ENCODE measurements at regions not wholly inside any gene's neighbourhood (a gene's known extent, or its start where the extent isn't known, plus 50 kb on each side); places are given as distances from the start of the nearest gene placed in this dataset.

DNA sequence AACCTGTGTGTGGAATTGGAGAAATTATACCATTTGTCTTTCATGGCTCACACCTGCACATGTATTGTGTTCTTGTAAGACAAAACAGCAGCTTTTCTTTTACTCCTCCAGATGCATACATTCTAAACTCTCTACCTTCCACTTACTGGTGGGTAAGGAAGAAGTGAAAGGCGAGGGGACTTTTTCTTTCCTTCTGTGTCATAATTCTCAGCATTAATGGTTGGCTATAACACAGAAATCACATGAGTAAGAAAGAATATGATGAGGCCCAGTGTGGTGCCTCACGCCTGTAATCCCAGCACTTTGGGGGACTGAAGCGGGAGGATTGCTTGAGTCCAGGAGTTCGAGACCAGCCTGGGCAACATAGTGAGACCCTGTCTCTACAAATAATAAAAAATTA is 57.8 kb upstream of the SHANK2 start:
- Histone ChIP-seq H3K27ac (ENCODE audit: low read length) (no peak overlapping the region), H3K9me3 (ENCODE audit: control insufficient read depth, insufficient read depth, low read length) (no peaks in the 10 kb centered on the region), H3K4me3 (ENCODE audit: low read length) (no peak overlapping the region), H3K36me3 (ENCODE audit: control insufficient read depth, insufficient read depth, low read length) (no peaks in the 10 kb centered on the region), H3K4me1 (ENCODE audit: control insufficient read depth, insufficient read depth, low read length) (no peaks in the 10 kb centered on the region), H3K27me3 (ENCODE audit: control insufficient read depth, insufficient read depth, low read length) (no peaks in the 10 kb centered on the region)
- no peak for DNase-seq (ENCODE audit: low read depth, low spot score)
- WGBS (ENCODE audit: insufficient coverage, insufficient read length) = no CpG with 5 or more reads among the region's 4 CpGs

DNA sequence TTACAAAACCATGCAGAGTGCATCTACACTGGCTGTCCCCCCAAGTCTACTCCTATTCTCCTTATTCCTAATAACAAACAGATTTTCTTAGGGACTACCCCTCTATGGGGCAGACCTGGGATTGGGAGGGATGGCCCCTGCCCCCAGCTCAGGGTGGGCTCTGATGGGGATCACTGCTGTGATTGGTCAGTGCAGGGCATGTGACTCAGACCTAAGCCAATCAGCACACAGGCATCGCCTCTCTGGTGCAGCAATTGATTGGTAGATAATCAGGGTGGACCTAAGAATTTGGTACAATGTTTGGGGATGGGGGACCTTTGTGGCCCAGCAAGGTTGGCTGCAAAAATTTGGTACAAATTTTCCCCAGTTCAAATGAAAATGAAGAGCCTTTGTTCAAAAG is 57.2 kb upstream of the SHANK2 start:
- no peaks in the 10 kb centered on the region for H3K36me3 ChIP-seq (ENCODE audit: control insufficient read depth, insufficient read depth, low read length)
- DNase-seq (ENCODE audit: low read depth, low spot score) = no peak

DNA sequence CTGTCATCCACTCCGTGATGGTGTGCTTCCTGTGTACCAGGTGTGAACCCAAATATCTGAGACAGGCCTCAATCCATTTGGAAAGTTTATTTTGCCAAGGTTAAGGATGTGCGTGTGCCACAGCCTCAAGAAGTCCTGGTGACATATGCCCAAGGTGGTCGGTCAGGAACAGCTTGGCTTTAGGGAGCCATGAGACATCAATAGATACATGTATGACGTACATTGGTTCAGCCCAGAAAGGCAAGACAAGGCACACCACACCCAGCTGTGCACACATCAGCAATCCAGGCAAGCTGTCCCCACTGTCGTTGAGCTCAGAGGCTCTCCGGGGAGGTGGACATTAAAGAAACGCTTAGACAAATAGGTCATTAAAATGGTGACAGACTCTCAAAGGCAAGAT is 56.8 kb upstream of the SHANK2 start:
- Histone ChIP-seq H3K27me3 (ENCODE audit: control insufficient read depth, insufficient read depth, low read length) (no peaks in the 10 kb centered on the region), H3K4me3 (ENCODE audit: low read length) (no peak overlapping the region), H3K4me1 (ENCODE audit: control insufficient read depth, insufficient read depth, low read length) (no peaks in the 10 kb centered on the region), H3K36me3 (ENCODE audit: control insufficient read depth, insufficient read depth, low read length) (no peaks in the 10 kb centered on the region), H3K9me3 (ENCODE audit: control insufficient read depth, insufficient read depth, low read length) (no peaks in the 10 kb centered on the region), H3K27ac (ENCODE audit: low read length) (no peak overlapping the region)
- DNase-seq (ENCODE audit: low read depth, low spot score) = no peak
- no CpG with 5 or more reads among the region's 7 CpGs for WGBS (ENCODE audit: insufficient coverage, insufficient read length)

More for the DNA sequence above, 57.2 kb upstream of the SHANK2 start:
- Histone ChIP-seq H3K4me3 (ENCODE audit: low read length) (no peak overlapping the region), H3K9me3 (ENCODE audit: control insufficient read depth, insufficient read depth, low read length) (no peaks in the 10 kb centered on the region), H3K27me3 (ENCODE audit: control insufficient read depth, insufficient read depth, low read length) (no peaks in the 10 kb centered on the region), H3K4me1 (ENCODE audit: control insufficient read depth, insufficient read depth, low read length) (no peaks in the 10 kb centered on the region), H3K27ac (ENCODE audit: low read length) (no peak overlapping the region)
- WGBS (ENCODE audit: insufficient coverage, insufficient read length) = no CpG with 5 or more reads among the region's 1 CpG

DNA sequence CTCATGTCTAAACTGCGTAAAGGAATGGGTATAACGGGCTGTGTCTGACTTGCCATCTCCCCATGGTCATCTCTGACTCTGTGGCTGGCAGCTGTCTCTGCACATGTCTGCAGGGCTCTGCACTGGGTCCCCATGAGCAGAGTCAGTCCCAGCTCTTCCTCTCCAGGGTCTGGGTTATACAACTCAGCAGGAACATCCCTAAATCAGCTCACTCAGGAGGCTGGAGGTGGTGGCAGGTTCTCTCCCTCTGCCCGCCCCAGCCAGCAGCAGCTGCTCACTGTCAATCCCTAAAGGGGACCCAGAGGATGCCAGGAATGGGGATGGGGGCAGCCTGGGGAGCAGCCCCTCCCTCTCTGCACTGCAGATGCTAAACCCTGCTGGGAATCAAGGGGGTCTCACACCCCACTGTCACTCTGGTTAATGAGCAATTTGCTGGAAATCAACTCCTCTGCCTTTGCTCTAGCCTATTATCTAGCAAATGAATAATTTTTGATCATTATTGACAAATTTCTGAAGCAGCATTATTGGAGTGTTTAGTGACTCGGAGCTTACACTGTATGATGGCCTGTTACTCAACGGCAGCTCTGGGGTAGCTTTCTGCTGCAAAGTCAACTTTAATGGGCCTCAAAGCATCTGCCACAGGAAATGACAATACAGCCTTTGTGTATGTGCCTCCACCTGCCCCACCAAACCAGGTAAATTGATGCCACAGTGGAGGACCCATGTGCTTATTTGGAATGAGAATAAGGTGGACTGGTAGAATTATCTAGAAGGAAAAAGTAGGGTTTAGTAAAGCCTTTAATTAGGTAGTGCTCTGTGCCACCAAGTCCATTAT is 55.7 kb upstream of the SHANK2 start:
- no peak for DNase-seq (ENCODE audit: low read depth, low spot score)
- no peak overlapping the region for H3K27ac ChIP-seq (ENCODE audit: low read length)
- no peaks in the 10 kb centered on the region for H3K9me3 ChIP-seq (ENCODE audit: control insufficient read depth, insufficient read depth, low read length)
- no CpG with 5 or more reads among the region's 5 CpGs for WGBS (ENCODE audit: insufficient coverage, insufficient read length)
- H3K4me3 ChIP-seq (ENCODE audit: low read length) = no peak overlapping the region
- H3K36me3 ChIP-seq (ENCODE audit: control insufficient read depth, insufficient read depth, low read length) = no peaks in the 10 kb centered on the region
- no peaks in the 10 kb centered on the region for H3K27me3 ChIP-seq (ENCODE audit: control insufficient read depth, insufficient read depth, low read length)
- no peaks in the 10 kb centered on the region for H3K4me1 ChIP-seq (ENCODE audit: control insufficient read depth, insufficient read depth, low read length)

DNA sequence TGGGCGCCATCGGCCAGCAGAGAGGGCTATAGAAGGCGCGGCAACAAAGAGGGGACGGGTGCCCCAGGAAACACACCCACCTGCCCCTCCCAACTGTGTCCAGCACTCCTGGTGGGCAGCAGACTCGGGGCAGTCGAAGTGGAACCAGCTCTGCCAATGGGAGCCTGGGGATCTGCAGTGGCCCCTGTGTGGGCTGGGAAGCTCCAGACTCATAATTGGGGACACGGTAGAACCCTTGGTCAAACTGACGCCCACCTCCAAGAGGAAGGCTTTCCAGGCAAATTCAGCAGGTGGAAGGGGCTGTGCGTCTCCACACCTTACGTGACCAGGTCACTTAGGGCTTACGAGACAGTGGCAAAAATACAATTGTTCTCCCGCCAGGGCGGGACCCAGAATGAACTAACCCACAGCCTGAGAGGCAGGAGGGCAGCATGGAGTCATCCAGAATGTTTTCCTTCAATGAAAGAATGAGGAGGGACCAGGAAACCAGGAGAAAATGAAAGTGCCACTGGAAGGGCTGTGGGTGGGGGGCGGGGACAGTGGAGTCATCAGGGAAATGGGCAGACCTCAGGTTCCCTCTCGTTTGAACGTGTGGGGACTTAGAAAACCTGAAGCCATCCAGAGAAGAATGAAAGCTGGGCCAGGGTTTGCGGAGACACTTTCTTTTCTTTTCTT is 53.2 kb upstream of the SHANK2 start:
- H3K9me3 ChIP-seq (ENCODE audit: control insufficient read depth, insufficient read depth, low read length) = no peaks in the 10 kb centered on the region
- no peaks in the 10 kb centered on the region for H3K27me3 ChIP-seq (ENCODE audit: control insufficient read depth, insufficient read depth, low read length)
- no peak for DNase-seq (ENCODE audit: low read depth, low spot score)
- no peaks in the 10 kb centered on the region for H3K36me3 ChIP-seq (ENCODE audit: control insufficient read depth, insufficient read depth, low read length)
- no peak overlapping the region for H3K27ac ChIP-seq (ENCODE audit: low read length)
- H3K4me1 ChIP-seq (ENCODE audit: control insufficient read depth, insufficient read depth, low read length) = peaks cover 1% of the 10 kb centered on the region
- no CpG with 5 or more reads among the region's 18 CpGs for WGBS (ENCODE audit: insufficient coverage, insufficient read length)
- no peak overlapping the region for H3K4me3 ChIP-seq (ENCODE audit: low read length)

DNA sequence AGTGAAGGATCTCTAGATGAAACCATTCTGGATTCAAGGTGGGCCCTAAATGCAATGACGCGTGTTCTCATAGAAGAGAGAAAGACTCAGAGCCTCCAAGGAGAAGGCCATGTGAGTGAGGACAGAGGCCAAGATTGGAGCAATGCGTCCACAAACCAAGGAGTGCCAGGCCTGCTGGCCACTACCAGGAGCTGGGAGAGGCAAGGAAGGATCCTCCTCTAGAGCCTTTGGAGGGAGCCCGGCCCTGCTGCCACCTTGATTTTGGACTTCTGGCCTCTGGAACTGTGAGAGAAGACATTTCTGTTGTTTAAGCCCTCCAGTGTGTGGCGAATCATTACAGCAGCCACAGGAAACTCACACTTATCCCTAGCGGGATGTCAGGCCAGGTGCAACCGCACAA is 52.7 kb upstream of the SHANK2 start:
- peaks cover 1% of the 10 kb centered on the region for H3K4me1 ChIP-seq (ENCODE audit: control insufficient read depth, insufficient read depth, low read length)
- no CpG with 5 or more reads among the region's 7 CpGs for WGBS (ENCODE audit: insufficient coverage, insufficient read length)
- DNase-seq (ENCODE audit: low read depth, low spot score) = no peak

DNA sequence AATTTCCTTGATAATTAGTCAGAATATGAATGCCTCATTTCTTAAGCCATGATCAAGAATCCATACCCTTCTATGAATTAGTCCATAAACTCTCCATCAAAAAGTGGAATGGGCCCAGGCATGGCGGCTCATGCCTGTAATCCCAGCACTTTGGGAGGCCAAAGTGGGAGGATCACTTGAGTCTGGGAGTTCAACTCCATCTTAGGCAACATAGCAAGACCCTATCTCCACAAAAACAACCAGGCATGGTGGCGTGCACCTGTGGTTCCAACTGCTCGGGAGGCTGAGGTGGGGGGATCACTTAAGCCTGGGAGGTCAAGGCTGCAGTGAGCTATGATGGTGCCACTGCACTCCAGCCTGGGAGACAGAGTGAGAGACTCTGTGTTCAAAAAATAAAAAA is 52.1 kb upstream of the SHANK2 start:
- H3K36me3 ChIP-seq (ENCODE audit: control insufficient read depth, insufficient read depth, low read length) = no peaks in the 10 kb centered on the region
- WGBS (ENCODE audit: insufficient coverage, insufficient read length) = no CpG with 5 or more reads among the region's 3 CpGs
- no peak overlapping the region for H3K27ac ChIP-seq (ENCODE audit: low read length)
- no peak for DNase-seq (ENCODE audit: low read depth, low spot score)
- peaks cover 1% of the 10 kb centered on the region for H3K4me1 ChIP-seq (ENCODE audit: control insufficient read depth, insufficient read depth, low read length)
- no peaks in the 10 kb centered on the region for H3K9me3 ChIP-seq (ENCODE audit: control insufficient read depth, insufficient read depth, low read length)
- no peaks in the 10 kb centered on the region for H3K27me3 ChIP-seq (ENCODE audit: control insufficient read depth, insufficient read depth, low read length)
- no peak overlapping the region for H3K4me3 ChIP-seq (ENCODE audit: low read length)

More for the DNA sequence above, 52.7 kb upstream of the SHANK2 start:
- no peak overlapping the region for H3K27ac ChIP-seq (ENCODE audit: low read length)
- no peaks in the 10 kb centered on the region for H3K36me3 ChIP-seq (ENCODE audit: control insufficient read depth, insufficient read depth, low read length)
- H3K9me3 ChIP-seq (ENCODE audit: control insufficient read depth, insufficient read depth, low read length) = no peaks in the 10 kb centered on the region
- no peak overlapping the region for H3K4me3 ChIP-seq (ENCODE audit: low read length)
- no peaks in the 10 kb centered on the region for H3K27me3 ChIP-seq (ENCODE audit: control insufficient read depth, insufficient read depth, low read length)

DNA sequence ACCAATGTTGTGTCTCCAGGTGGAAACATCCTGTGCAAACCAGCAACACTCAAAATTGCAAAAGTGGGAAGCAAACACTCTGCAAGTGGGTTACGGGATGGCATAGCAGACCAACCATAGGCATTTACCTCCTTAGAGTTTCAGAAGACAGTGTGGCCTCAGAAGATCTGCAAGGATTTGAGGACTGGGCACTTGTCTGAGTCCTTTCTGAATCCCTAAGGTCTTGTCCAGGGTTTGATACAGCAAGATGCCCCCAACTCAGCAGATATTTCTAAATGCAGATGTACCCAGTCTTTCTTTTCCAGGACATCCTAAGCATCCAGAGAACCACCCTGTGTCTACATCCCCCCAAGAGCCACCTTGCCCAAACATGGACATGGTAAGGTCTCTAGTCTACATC is 51.7 kb upstream of the SHANK2 start:
- no peak for DNase-seq (ENCODE audit: low read depth, low spot score)
- Histone ChIP-seq H3K4me1 (ENCODE audit: control insufficient read depth, insufficient read depth, low read length) (peaks cover 1% of the 10 kb centered on the region), H3K36me3 (ENCODE audit: control insufficient read depth, insufficient read depth, low read length) (no peaks in the 10 kb centered on the region; the same call in 1 of the 2 replicates), H3K4me3 (ENCODE audit: low read length) (no peak overlapping the region), H3K27me3 (ENCODE audit: control insufficient read depth, insufficient read depth, low read length) (no peaks in the 10 kb centered on the region), H3K27ac (ENCODE audit: low read length) (no peak overlapping the region), H3K9me3 (ENCODE audit: control insufficient read depth, insufficient read depth, low read length) (no peaks in the 10 kb centered on the region)
- WGBS (ENCODE audit: insufficient coverage, insufficient read length) = no CpG with 5 or more reads among the region's 1 CpG

DNA sequence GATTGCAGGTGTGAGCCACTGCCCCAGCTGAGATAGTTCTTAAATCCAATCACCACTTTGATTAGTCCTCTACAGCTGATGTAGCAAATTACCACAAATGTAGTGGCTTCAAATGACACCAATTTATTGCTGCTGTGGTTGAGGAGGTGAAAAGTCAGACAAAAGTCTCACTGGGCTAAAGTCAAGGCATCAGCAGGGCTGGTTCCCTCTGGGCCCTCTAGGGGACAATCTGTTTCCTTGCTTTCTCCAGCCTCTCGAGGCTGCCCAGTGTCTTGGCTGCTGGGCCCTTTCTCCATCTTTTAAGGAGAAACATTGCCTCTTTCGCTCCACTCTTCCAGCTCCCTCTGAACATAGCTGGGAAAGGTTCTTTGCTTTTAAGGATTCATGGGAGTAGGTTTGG is 50.5 kb upstream of the SHANK2 start:
- WGBS (ENCODE audit: insufficient coverage, insufficient read length) = no CpG with 5 or more reads among the region's 2 CpGs
- peaks cover 1% of the 10 kb centered on the region for H3K4me1 ChIP-seq (ENCODE audit: control insufficient read depth, insufficient read depth, low read length)

DNA sequence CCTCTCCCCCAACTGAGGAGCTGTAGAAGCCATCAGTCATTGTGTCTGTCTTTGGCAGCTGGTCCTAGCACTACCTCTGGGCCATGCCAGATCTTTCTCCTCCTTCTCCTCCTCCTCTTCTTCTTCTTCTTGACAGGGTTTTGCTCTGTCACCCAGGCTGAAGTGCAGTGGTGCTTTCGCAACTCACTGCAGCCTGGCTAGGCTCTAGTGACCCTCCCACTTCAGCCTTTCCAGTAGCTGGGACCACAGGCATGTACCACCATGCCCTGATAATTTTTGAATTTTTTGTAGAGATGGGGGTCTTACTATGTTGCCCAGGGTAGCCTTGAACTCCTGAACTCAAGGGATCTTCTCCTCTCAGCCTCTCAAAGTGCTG is 50.1 kb upstream of the SHANK2 start:
- Histone ChIP-seq H3K4me3 (ENCODE audit: low read length) (no peak overlapping the region), H3K36me3 (ENCODE audit: control insufficient read depth, insufficient read depth, low read length) (no peaks in the 10 kb centered on the region; the same call in 1 of the 2 replicates), H3K27me3 (ENCODE audit: control insufficient read depth, insufficient read depth, low read length) (no peaks in the 10 kb centered on the region), H3K4me1 (ENCODE audit: control insufficient read depth, insufficient read depth, low read length) (peaks cover 1% of the 10 kb centered on the region), H3K9me3 (ENCODE audit: control insufficient read depth, insufficient read depth, low read length) (no peaks in the 10 kb centered on the region), H3K27ac (ENCODE audit: low read length) (no peak overlapping the region)
- DNase-seq (ENCODE audit: low read depth, low spot score) = no peak
- WGBS (ENCODE audit: insufficient coverage, insufficient read length) = no CpG with 5 or more reads among the region's 1 CpG

More for the DNA sequence above, 50.5 kb upstream of the SHANK2 start:
- DNase-seq (ENCODE audit: low read depth, low spot score) = no peak
- no peaks in the 10 kb centered on the region for H3K27me3 ChIP-seq (ENCODE audit: control insufficient read depth, insufficient read depth, low read length)
- H3K4me3 ChIP-seq (ENCODE audit: low read length) = no peak overlapping the region
- H3K36me3 ChIP-seq (ENCODE audit: control insufficient read depth, insufficient read depth, low read length) = no peaks in the 10 kb centered on the region; the same call in 1 of the 2 replicates
- no peaks in the 10 kb centered on the region for H3K9me3 ChIP-seq (ENCODE audit: control insufficient read depth, insufficient read depth, low read length)
- H3K27ac ChIP-seq (ENCODE audit: low read length) = no peak overlapping the region
